ENCODE measurements at regions not wholly inside any gene's neighbourhood (a gene's known extent, or its start where the extent isn't known, plus 50 kb on each side); places are given as distances from the start of the nearest gene placed in this dataset.

DNA sequence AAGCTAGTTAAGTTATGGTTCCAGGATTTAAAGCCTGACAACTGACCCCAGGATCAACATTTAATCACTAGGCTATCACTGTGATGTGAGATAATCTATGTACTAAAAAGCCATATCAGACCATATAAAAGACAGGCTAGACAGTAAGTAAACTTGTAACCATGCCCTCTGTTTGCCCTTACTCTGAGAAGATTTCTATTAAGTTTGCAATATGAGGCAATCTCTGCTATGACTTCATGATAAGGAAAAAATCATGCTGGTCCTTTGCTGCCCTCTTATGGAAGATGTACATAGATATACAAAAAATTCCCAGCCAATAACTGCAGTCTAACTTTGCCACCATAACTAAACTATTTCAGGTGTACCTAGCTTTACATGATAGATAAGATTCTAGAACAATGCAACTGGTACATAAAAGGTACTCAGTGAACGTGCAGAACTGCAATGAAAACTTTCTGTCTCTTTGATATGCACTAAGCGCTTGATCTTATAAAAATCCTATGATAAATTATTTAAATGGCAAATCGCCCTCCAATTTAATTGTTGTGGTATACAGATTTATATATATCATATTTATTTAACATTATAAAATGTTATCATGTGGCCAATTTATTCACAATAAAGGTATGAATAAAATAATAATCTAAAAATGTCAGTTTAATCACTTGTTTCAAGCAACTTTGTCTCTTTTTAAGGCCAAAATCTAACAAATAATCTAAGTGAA lies 70.5 kb downstream of the FAM217A start:
- DNase-seq, result peak; percentile 53

DNA sequence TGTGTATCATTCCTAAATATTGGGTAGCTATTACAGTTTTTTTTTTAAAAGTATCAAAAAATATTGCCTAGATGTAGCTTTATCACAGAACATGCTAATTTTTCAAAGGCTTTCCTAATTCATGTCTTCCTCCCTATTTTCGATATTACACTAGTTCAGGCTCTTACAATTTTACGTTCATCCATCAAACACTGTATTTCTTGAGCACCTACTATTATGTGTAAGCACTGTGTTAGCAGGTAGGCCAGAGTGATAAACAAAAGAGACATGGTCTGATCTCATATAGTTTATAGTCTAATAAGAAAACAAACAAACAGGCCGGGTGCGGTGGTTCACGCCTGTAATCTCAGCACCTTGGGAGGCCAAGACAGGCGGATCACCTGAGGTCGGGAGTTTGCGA lies 69.5 kb downstream of the FAM217A start:
- DNase-seq, result no peak

DNA sequence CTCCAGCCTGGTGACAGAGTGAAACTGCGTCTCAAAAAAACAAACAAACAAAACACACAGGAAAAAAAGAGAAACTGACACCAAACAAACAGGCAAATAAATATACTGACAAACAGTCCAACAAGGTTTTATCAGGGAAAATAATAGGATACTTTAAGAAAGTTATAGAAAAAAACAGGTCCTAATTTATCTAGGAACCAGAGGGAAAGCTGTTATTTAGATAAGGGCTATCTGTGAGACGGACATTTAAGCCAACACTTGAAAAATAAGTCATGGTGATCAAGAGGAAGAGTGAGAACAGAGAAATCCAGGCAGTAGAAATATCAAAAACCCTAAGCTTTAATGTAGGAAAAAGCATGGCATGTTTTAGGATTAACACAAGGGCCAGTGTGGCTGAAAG lies 68.9 kb downstream of the FAM217A start:
- DNase-seq, result no peak

DNA sequence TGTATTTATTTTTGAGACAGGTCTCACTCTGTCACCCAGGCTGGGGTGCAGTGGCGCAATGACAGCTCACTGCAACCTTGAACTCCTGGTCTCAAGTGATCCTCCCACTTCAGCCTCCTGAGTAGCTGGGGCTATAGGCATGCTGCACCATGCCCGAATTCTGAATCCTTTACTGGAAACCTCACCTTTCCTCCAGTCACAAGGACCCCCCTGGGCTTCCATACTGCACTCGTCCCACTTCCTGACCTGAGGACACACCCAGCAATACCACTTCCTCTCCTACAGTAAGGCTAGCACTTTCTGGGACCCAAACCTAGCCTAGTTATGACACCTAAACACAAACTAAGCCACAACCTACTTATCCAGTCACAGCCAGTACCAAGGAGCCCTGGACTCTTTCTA lies 68.2 kb downstream of the FAM217A start:
- DNase-seq, result no peak

DNA sequence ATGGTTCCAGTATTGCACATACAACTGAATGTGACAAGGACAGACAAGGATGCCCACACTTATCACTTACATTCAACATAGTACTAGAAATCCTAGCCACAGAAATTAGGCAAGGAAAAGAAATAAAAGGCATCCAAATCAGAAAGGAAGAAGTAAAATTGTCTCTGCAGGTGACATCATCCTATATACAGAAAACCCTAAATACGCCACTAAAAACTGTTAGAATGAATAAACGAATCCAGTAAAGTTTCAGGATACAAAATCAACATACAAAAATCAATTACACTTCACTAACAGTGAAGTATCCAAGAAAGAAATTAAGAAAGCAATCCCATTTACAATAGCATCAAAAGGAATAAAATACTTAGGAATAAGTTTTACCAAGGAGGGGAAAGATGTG lies 66.1 kb downstream of the FAM217A start:
- DNase-seq, result no peak

DNA sequence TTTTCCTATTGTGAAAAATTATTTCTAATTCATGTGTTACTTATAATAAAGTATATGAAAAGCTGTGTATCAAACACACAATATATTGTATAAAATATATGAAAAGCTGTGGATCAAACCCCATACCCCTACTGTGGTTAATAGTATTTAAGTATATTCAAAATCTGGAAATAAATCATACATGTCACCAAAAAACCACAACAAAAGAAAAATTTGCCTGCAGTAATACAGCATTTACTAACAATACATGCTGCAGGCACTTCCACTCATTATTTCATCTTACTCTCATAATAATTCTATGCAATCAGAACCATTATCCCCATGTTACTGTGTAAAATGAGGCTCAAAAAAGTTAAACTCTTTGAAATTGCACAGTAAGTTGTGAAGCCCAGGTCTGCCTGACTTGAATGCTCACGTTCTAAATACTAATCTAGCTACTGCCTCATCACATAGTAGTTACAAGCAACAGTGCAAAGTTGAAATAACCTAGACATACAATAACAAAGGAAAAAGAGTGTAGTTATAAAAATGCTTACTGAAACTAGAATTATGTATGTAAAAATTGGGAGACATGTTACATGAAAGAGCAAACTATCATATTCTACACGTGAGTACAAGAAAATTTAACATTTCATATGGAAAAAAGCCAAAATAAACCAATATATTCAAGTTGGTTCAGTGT lies 61.7 kb downstream of the FAM217A start:
- no peak for DNase-seq

DNA sequence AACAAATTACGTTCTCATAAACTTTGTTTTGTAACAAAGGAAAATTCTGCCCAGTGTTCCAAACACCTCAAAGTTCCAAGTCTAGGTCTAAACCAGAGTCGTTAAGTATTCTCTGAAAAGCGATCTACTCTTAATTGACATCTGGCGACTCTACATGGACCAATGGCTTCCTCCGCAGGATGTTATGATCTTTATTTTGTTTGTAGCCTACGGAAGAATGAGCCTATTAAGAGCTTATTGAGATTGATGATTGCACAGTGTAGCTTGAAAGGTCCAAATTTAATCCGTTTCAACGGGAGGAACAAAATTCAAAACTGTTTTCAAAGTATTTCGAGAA lies 61.1 kb downstream of the FAM217A start:
- DNase-seq, result peak; percentile 81

DNA sequence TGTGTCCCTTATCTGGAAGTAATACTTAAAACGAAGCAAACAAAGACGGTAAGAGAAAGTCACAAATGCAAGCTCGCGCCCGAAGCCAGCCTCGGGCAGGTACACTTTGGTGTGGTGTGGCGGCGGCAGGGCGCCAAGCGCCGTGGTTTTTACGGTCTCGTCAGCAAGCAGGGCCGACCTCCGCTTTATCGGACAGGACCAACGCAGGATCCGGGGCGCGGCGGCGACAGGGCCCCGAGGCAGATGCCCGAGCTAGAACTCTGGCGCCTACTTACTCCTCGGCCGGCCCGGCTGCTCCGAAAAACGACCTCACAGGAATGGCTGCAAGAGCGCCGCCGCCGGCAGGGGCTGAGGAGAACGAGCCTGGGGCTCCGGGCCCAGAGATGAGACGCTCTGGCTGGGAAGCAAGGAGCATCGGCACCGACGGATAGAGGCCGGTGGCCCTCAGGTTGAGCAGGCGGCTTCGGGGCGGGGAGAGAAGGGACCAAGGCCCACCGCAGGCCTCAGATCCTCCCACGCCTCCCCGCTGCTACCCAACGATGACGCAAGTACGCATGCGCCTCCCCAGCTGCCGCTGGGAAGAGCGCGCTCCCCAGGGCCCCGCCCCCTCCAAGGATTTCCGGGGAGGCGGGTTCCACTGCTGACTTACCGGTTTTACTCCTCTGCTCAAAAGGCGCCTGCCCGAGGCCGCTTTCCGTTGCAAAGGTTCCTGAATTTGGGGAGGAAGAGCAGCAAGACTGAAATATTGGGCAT lies 60.6 kb downstream of the FAM217A start:
- DNase-seq, result peak; percentile 96

Data from NCI-H2227 treated with DMSO at 0.1 percent for 48 hours (cell line).